ENCODE measurements at regions not wholly inside any gene's neighbourhood (a gene's known extent, or its start where the extent isn't known, plus 50 kb on each side); places are given as distances from the start of the nearest gene placed in this dataset.
"Not testable (repeated sequence)": the region's sequence is repeated elsewhere in the genome, so short reads cannot be mapped to it uniquely, and the experiment has no call there.

- intact Hi-C loops (cut with DNase I; ENCODE audit: low total_unique reads) = no loop called here
- no peak overlapping the region for H3K4me3 ChIP-seq
- peaks cover 0 to 99% (median 76%) of the 10 kb centered on the region in 8 donors for H3K9me3 ChIP-seq
- H3K36me3 ChIP-seq = no peaks in the 10 kb centered on the region
- 55 to 75% (median 66%) methylated on average over 3 of the region's 3 CpGs for WGBS, 5 donors
- DNase-seq = no peak
- no peak overlapping the region for H3K27ac ChIP-seq
- TF ChIP-seq POLR2A (IDR thresholded peaks at IDR 0.05) (no peak), POLR2AphosphoS5 (IDR thresholded peaks at IDR 0.05) (no peak), CTCF (IDR thresholded peaks at IDR 0.05 in 8 of 11, conservative IDR thresholded peaks at IDR 0.05 in 3 of 11) (no peak)
- no peaks in the 10 kb centered on the region for H3K27me3 ChIP-seq (replicated peaks in 1 of 7)
- H3K4me1 ChIP-seq = no peaks in the 10 kb centered on the region
Measured at GRCh38 chr19:27716922-27717321, 1496.0 kb downstream of the UQCRFS1 start.

DNA sequence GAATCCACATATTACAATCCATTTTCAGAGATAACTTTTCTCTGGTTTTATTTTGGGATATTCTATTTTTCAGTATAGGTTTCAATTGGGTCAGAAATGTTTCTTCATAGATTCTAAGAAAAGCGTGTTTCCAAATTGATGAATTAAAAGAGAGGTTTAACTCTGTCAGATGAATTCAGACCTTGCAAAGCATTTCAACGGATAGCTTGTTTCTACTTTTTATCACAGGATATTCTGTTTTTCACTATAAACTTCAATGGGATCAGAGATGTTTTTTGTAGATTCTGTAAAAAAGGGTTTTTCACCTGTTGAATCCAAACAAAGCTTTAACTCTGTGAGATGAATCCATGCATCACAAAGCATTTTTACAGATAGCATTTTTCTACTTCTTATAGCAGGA is 1498.1 kb downstream of the UQCRFS1 start:
- H3K36me3 ChIP-seq = no peaks in the 10 kb centered on the region
- DNase-seq = no peak
- intact Hi-C loops (cut with DNase I; ENCODE audit: low total_unique reads) = no loop called here
- 67 to 83% (median 70%) methylated on average over 2 of the region's 2 CpGs for WGBS, 5 donors
- no peak overlapping the region for H3K27ac ChIP-seq
- H3K4me3 ChIP-seq = no peak overlapping the region
- H3K9me3 ChIP-seq = peaks cover 0 to 95% (median 60%) of the 10 kb centered on the region in 8 donors
- H3K27me3 ChIP-seq (replicated peaks in 1 of 7) = no peaks in the 10 kb centered on the region
- no peaks in the 10 kb centered on the region for H3K4me1 ChIP-seq
- TF ChIP-seq CTCF (IDR thresholded peaks at IDR 0.05 in 8 of 11, conservative IDR thresholded peaks at IDR 0.05 in 3 of 11) (no peak), POLR2AphosphoS5 (IDR thresholded peaks at IDR 0.05) (no peak), POLR2A (IDR thresholded peaks at IDR 0.05) (no peak)

DNA sequence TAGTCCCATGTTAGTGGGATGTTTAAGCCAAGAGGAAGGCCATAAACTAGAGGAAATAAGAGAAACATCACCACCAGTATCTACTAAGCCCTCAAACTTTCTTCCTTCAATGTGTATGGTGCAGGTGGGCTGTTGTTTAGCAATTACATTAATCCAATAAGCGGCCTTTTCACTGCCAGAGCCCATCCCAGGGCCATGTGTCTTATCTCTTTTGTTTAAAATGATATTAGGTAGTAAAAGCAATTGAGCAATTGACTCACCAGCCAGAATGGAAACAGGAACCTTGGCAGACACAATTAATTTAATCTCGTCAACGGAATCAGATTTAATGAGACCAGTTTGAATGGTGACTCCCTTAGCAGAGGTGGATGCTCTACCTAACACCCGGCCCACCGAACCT is 1503.5 kb downstream of the UQCRFS1 start:
- Histone ChIP-seq H3K9me3 (peaks cover 0 to 76% (median 45%) of the 10 kb centered on the region in 8 donors), H3K4me1 (no peaks in the 10 kb centered on the region), H3K27me3 (replicated peaks in 1 of 7) (no peaks in the 10 kb centered on the region), H3K27ac (no peak overlapping the region), H3K36me3 (no peaks in the 10 kb centered on the region), H3K4me3 (no peak overlapping the region)
- 65 to 86% (median 83%) methylated on average over 5 of the region's 5 CpGs for WGBS, 5 donors
- intact Hi-C loops (cut with DNase I; ENCODE audit: low total_unique reads) = no loop called here
- DNase-seq = no peak
- TF ChIP-seq CTCF (IDR thresholded peaks at IDR 0.05 in 8 of 11, conservative IDR thresholded peaks at IDR 0.05 in 3 of 11) (no peak), POLR2AphosphoS5 (IDR thresholded peaks at IDR 0.05) (no peak), POLR2A (IDR thresholded peaks at IDR 0.05) (no peak)

DNA sequence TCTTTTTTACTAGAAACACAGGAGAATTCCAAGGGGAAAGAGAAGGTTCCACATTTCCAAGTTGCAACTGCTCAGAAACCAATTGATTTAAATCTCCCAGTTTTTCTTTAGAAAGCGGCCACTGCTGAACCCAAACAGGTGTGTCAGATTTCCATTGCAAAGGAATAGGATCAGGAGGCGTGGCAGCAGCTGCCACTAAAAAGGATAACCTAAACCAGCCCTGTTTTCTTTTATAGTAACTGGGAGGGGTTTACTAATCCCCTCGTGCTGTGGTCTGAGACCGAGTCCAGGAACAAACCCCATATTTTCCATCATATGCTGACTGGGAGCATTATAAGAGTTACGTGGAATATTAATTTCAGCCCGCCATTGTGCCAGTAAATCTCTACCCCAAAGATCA is 1504.0 kb downstream of the UQCRFS1 start:
- intact Hi-C loops (cut with DNase I; ENCODE audit: low total_unique reads); H3K27ac ChIP-seq; H3K4me1 ChIP-seq; DNase-seq; H3K4me3 ChIP-seq; H3K36me3 ChIP-seq; H3K27me3 ChIP-seq (replicated peaks in 1 of 7): not testable (repeated sequence)
- 78 to 87% (median 79%) methylated on average over 6 of the region's 6 CpGs for WGBS, 5 donors
- H3K9me3 ChIP-seq = peaks cover 0 to 74% (median 44%) of the 10 kb centered on the region in 8 donors

DNA sequence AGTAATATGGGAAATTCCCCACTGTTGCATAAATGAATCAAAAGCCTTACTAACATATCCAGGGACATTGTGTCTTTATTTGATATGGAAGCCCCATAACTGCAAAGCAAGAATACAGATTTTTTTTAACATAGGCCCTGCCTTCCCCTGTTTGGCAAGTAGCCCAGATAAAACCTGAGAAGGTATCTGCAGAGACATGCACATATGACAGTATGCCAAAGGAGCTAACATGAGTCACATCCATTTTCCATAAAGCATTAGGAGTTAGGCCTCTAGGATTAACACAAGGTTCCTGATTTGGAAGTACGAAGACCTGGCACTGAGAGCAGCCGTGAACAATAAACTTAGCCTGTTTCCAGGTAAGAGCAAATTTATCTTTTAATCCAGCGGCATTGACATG is 1505.9 kb downstream of the UQCRFS1 start:
- H3K36me3 ChIP-seq; H3K4me3 ChIP-seq; H3K4me1 ChIP-seq; intact Hi-C loops (cut with DNase I; ENCODE audit: low total_unique reads); H3K27me3 ChIP-seq (replicated peaks in 1 of 7); DNase-seq; H3K27ac ChIP-seq: not testable (repeated sequence)
- 84 to 96% (median 93%) methylated on average over 3 of the region's 3 CpGs for WGBS, 5 donors
- H3K9me3 ChIP-seq = peaks cover 0 to 72% (median 35%) of the 10 kb centered on the region in 8 donors

Measured in spleen (tissue), 11 donors.